OCI-LY3 (cell line): ENCODE measurements at regions not wholly inside any gene's neighbourhood (a gene's known extent, or its start where the extent isn't known, plus 50 kb on each side); places are given as distances from the start of the nearest gene placed in this dataset.

Experiments used
- CTCF ChIP-seq: fragments of 200-600, 300-600 bp; sonication (generic); IDR thresholded peaks from 2 replicates; pipeline ENCODE4 v1.5.1; 2014; ENCODE audit warnings: antibody characterized with exemption, low read length, low read depth
- EZH2phosphoT487 ChIP-seq: fragments of 200-600 bp; shearing (Covaris generic); IDR thresholded peaks from 2 replicates; pipeline ENCODE4 v1.6.1; 2018; ENCODE audit warnings: antibody characterized with exemption, mixed run types, low read depth

- no peak for TF ChIP-seq CTCF
- no peak for TF ChIP-seq EZH2phosphoT487
These were observed 214.5 kb upstream of the ZRANB2 start for GRCh38 chr1:71295350-71295749.
